ENCODE measurements at regions not wholly inside any gene's neighbourhood (a gene's known extent, or its start where the extent isn't known, plus 50 kb on each side); places are given as distances from the start of the nearest gene placed in this dataset.

- TF ChIP-seq CTCF (IDR thresholded peaks at IDR 0.05) = no peak
- no peak for TF ChIP-seq POLR2A (IDR thresholded peaks at IDR 0.05)
Observed at GRCh38 chr7:25908154-25908949, 243.6 kb upstream of the NFE2L3 start.

All from adrenal gland (tissue), 5 donors.